Activated naive CD4-positive, alpha-beta T cell treated with anti-CD3 and anti-CD28 coated beads, Interleukin-2, amount 50 U/mL, for 16 hours (primary cell): ENCODE measurements at regions not wholly inside any gene's neighbourhood (a gene's known extent, or its start where the extent isn't known, plus 50 kb on each side); places are given as distances from the start of the nearest gene placed in this dataset.
"Not testable (repeated sequence)": the region's sequence is repeated elsewhere in the genome, so short reads cannot be mapped to it uniquely, and the experiment has no call there.

ENCODE experiments used
- DNase-seq: peaks from one replicate; pipeline ENCODE4 v3.0.0-alpha.2; 2020

- no peak for DNase-seq
These were observed 403.2 kb upstream of the CCDC179 start for GRCh38 chr11:23263466-23263865.

GRCh38 chr11:23272095-23272494 is 411.8 kb upstream of the CCDC179 start:
- DNase-seq, result no peak

- DNase-seq, result no peak
These were observed 417.8 kb upstream of the CCDC179 start for GRCh38 chr11:23278121-23278520.

- no peak for DNase-seq
These were observed 419.8 kb upstream of the CCDC179 start for GRCh38 chr11:23280088-23280487.

- no peak for DNase-seq
These were observed 423.4 kb upstream of the CCDC179 start for GRCh38 chr11:23283666-23284065.

- no peak for DNase-seq
These were observed 424.4 kb upstream of the CCDC179 start for GRCh38 chr11:23284631-23285030.

- DNase-seq, result no peak
These were observed 427.9 kb upstream of the CCDC179 start for GRCh38 chr11:23288003-23288783.

GRCh38 chr11:23295241-23295640 is 435.0 kb upstream of the CCDC179 start:
- no peak for DNase-seq

GRCh38 chr11:23308041-23308440 is 447.8 kb upstream of the CCDC179 start:
- DNase-seq, result no peak

GRCh38 chr11:23310276-23310675 is 450.0 kb upstream of the CCDC179 start:
- no peak for DNase-seq

- DNase-seq, result no peak
These were observed 452.0 kb upstream of the CCDC179 start for GRCh38 chr11:23311986-23312940.

GRCh38 chr11:23313001-23313400 is 452.7 kb upstream of the CCDC179 start:
- no peak for DNase-seq

- DNase-seq, result no peak
These were observed 453.9 kb upstream of the CCDC179 start for GRCh38 chr11:23314162-23314561.

GRCh38 chr11:23315286-23315685 is 455.0 kb upstream of the CCDC179 start:
- DNase-seq, result no peak

- no peak for DNase-seq
These were observed 457.5 kb upstream of the CCDC179 start for GRCh38 chr11:23317816-23318215.

GRCh38 chr11:23318670-23319069 is 458.4 kb upstream of the CCDC179 start:
- DNase-seq, result no peak

GRCh38 chr11:23320131-23320530 is 459.9 kb upstream of the CCDC179 start:
- DNase-seq, result no peak

GRCh38 chr11:23335586-23335985 is 475.3 kb upstream of the CCDC179 start:
- DNase-seq, result not testable (repeated sequence)

- DNase-seq, result no peak
These were observed 476.7 kb upstream of the CCDC179 start for GRCh38 chr11:23336961-23337360.

GRCh38 chr11:23353611-23354010 is 493.3 kb upstream of the CCDC179 start:
- DNase-seq, result no peak

GRCh38 chr11:23359297-23359696 is 499.0 kb upstream of the CCDC179 start:
- DNase-seq, result no peak

- DNase-seq, result no peak
These were observed 503.8 kb upstream of the CCDC179 start for GRCh38 chr11:23364076-23364475.

- DNase-seq, result no peak
These were observed 510.5 kb upstream of the CCDC179 start for GRCh38 chr11:23370580-23371275.
